ENCODE measurements at regions not wholly inside any gene's neighbourhood (a gene's known extent, or its start where the extent isn't known, plus 50 kb on each side); places are given as distances from the start of the nearest gene placed in this dataset.

GRCh38 chr1:60541831-60542532 lies 468.4 kb upstream of the C1orf87 start:
- Histone ChIP-seq H3K36me3 (ENCODE audit: control insufficient read depth in 4 of 4, insufficient read depth in 3 of 4, low read depth in 1 of 4, low read length in 3 of 4) (no peaks in the 10 kb centered on the region), H3K27ac (ENCODE audit: low read depth in 1 of 2, low read length in 2 of 2) (no peak overlapping the region), H3K27me3 (ENCODE audit: control insufficient read depth in 4 of 4, insufficient read depth in 4 of 4, low read length in 3 of 4) (no peaks in the 10 kb centered on the region), H3K9me3 (ENCODE audit: control insufficient read depth in 4 of 4, low read length in 3 of 4) (peaks cover 0 to 7% (median 0%) of the 10 kb centered on the region in 4 donors), H3K4me1 (ENCODE audit: control insufficient read depth in 4 of 4, insufficient read depth in 4 of 4, low read length in 3 of 4) (no peaks in the 10 kb centered on the region), H3K4me3 (ENCODE audit: low read depth in 1 of 3, low read length in 3 of 3) (no peak overlapping the region), H3K9ac (ENCODE audit: low read depth in 1 of 2, low read length in 2 of 2) (no peak overlapping the region)
- no peak for TF ChIP-seq YY1 (IDR thresholded peaks at IDR 0.05)
- no peak for TF ChIP-seq NR2F2 (IDR thresholded peaks at IDR 0.05)
- no peak for DNase-seq (ENCODE audit: low spot score)
- 67% methylated on average over 2 of the region's 2 CpGs for WGBS

GRCh38 chr1:60540141-60540540 lies 466.6 kb upstream of the C1orf87 start:
- H3K27ac ChIP-seq (ENCODE audit: low read depth in 1 of 2, low read length in 2 of 2), result no peak overlapping the region
- no peak overlapping the region for H3K4me3 ChIP-seq (ENCODE audit: low read depth in 1 of 3, low read length in 3 of 3)
- H3K4me1 ChIP-seq (ENCODE audit: control insufficient read depth in 4 of 4, insufficient read depth in 4 of 4, low read length in 3 of 4), result no peaks in the 10 kb centered on the region
- H3K36me3 ChIP-seq (ENCODE audit: control insufficient read depth in 4 of 4, insufficient read depth in 3 of 4, low read depth in 1 of 4, low read length in 3 of 4), result peaks cover 0 to 2% (median 0%) of the 10 kb centered on the region in 4 donors
- DNase-seq (ENCODE audit: low spot score), result no peak
- TF ChIP-seq ATF3 (IDR thresholded peaks at IDR 0.05) (no peak), SP1 (IDR thresholded peaks at IDR 0.05) (no peak), TAF1 (conservative IDR thresholded peaks at IDR 0.05) (no peak), EGR1 (IDR thresholded peaks at IDR 0.05; ENCODE audit: low read depth in 2 of 2) (no peak), YY1 (IDR thresholded peaks at IDR 0.05) (no peak), FOXA2 (IDR thresholded peaks at IDR 0.05) (no peak), RAD21 (IDR thresholded peaks at IDR 0.05) (no peak), REST (IDR thresholded peaks at IDR 0.05) (no peak), HNF4G (IDR thresholded peaks at IDR 0.05) (no peak), HNF4A (conservative IDR thresholded peaks at IDR 0.05) (no peak), FOXA1 (IDR thresholded peaks at IDR 0.05) (no peak), ZBTB33 (IDR thresholded peaks at IDR 0.05) (no peak), NR2F2 (IDR thresholded peaks at IDR 0.05) (no peak)
- 82% methylated on average over 12 of the region's 12 CpGs for WGBS
- no peak overlapping the region for H3K9ac ChIP-seq (ENCODE audit: low read depth in 1 of 2, low read length in 2 of 2)
- H3K9me3 ChIP-seq (ENCODE audit: control insufficient read depth in 4 of 4, low read length in 3 of 4), result peaks cover 0 to 7% (median 1%) of the 10 kb centered on the region in 4 donors
- no peaks in the 10 kb centered on the region for H3K27me3 ChIP-seq (ENCODE audit: control insufficient read depth in 4 of 4, insufficient read depth in 4 of 4, low read length in 3 of 4)

DNA sequence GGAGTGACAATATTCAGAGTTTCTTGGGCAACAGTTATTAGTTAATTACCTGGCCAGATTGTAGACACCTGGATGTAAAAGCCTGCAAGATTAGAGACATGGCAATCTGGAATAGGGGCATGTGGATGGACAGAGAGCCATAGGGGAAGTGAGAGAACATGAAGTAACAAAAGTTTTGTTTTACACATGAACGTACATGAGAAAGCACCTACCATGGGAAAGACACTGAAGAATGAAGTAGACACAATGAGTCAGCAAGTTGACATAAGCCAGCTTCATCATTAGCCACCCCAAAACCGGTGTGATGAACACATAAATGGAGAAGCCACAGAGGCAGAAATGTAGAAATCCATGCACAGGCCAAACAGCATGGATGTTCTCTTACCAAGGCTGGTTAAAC lies 462.1 kb upstream of the C1orf87 start:
- peaks cover 0 to 2% (median 0%) of the 10 kb centered on the region in 4 donors for H3K36me3 ChIP-seq (ENCODE audit: control insufficient read depth in 4 of 4, insufficient read depth in 3 of 4, low read depth in 1 of 4, low read length in 3 of 4)
- H3K4me3 ChIP-seq (ENCODE audit: low read depth in 1 of 3, low read length in 3 of 3), result no peak overlapping the region
- H3K27ac ChIP-seq (ENCODE audit: low read depth in 1 of 2, low read length in 2 of 2), result no peak overlapping the region
- TF ChIP-seq ATF3 (IDR thresholded peaks at IDR 0.05) (no peak), NR2F2 (IDR thresholded peaks at IDR 0.05) (no peak)
- H3K9me3 ChIP-seq (ENCODE audit: control insufficient read depth in 4 of 4, low read length in 3 of 4), result peaks cover 0 to 7% (median 1%) of the 10 kb centered on the region in 4 donors
- WGBS, result 70% methylated on average over 2 of the region's 2 CpGs
- DNase-seq (ENCODE audit: low spot score), result no peak
- H3K9ac ChIP-seq (ENCODE audit: low read depth in 1 of 2, low read length in 2 of 2), result no peak overlapping the region
- no peaks in the 10 kb centered on the region for H3K4me1 ChIP-seq (ENCODE audit: control insufficient read depth in 4 of 4, insufficient read depth in 4 of 4, low read length in 3 of 4)
- H3K27me3 ChIP-seq (ENCODE audit: control insufficient read depth in 4 of 4, insufficient read depth in 4 of 4, low read length in 3 of 4), result no peaks in the 10 kb centered on the region
